DMS153 treated with DMSO at 0.1 percent for 48 hours (cell line): ENCODE measurements at regions not wholly inside any gene's neighbourhood (a gene's known extent, or its start where the extent isn't known, plus 50 kb on each side); places are given as distances from the start of the nearest gene placed in this dataset.

ENCODE experiments used
- DNase-seq: peaks from one replicate; lab custom pipeline; 2025; ENCODE audit not compliant: unreplicated experiment; lab: John Stamatoyannopoulos, UW

- no peak for DNase-seq
Observed at GRCh38 chr17:27240086-27240801, 53.7 kb upstream of the WSB1 start.

DNA sequence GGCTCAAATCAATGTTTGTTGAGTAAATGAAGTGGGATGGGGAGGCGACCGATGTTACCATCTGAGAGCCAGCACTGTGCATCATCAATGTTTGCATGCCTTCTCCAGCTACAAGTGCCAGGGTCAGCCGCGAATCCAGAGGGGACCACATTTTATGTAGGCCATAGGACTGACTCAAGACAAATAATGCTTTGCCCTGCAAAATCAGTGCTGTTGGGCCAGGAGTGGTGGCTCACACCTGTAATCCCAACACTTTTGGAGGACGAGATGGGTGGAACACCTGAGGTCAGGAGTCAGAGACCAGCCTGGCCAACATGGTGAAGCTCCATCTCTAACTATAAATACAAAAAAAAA lies 53.1 kb upstream of the WSB1 start:
- no peak for DNase-seq

DNA sequence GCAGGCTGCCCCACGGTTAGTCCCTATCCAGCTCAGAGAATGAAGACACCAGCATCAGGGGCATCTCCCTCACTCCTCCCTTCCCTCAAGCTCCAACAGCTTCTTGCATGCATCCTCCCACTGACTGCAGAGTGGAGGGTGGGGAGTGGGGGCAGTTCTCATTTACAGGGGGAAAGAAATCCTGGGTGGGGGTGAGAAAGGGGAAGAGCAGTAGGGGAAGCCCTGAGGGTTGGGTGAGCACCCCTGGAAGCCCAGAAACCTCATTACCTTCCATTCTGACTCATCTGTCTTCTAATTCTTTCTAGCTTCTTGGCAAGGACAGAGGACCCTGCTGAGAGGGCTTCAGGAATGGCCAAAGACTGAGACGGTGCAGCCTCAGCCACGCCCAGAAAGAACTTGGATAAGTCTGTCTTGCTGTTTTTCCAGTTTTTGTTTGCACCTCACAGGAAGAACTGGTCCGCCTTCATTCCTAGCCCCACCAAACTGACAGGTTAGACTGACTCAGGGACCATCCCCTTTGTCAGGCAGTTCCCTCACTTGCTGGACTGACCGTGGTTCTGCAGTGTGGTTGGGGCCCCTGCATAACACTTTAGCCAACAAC lies 52.5 kb upstream of the WSB1 start:
- no peak for DNase-seq

GRCh38 chr17:27242951-27243350 lies 51.0 kb upstream of the WSB1 start:
- DNase-seq, result no peak

- no peak for DNase-seq
Observed at GRCh38 chr17:27244011-27244410, 49.9 kb upstream of the WSB1 start.
